ENCODE measurements at regions not wholly inside any gene's neighbourhood (a gene's known extent, or its start where the extent isn't known, plus 50 kb on each side); places are given as distances from the start of the nearest gene placed in this dataset.

GRCh38 chr5:114734238-114734637 lies 372.4 kb downstream of the KCNN2 start:
- TF ChIP-seq ESRRB (CRISPR knock-in tag; IDR thresholded peaks at IDR 0.05; ENCODE audit: borderline replicate concordance), result no peak
- TF ChIP-seq RCOR1 (IDR thresholded peaks at IDR 0.05; ENCODE audit: borderline replicate concordance in 1 of 2, low read depth in 2 of 2, low read length in 2 of 2), result no peak
- no peak for TF ChIP-seq CTCF (IDR thresholded peaks at IDR 0.05 in 2 of 3, conservative IDR thresholded peaks at IDR 0.05 in 1 of 3; ENCODE audit: insufficient read depth in 2 of 3, low read depth in 1 of 3, low read length in 3 of 3)
- TF ChIP-seq MAFK (IDR thresholded peaks at IDR 0.05; ENCODE audit: low read length), result no peak
- TF ChIP-seq ILK (tag; IDR thresholded peaks at IDR 0.05; ENCODE audit: borderline replicate concordance, low read depth), result no peak
- no peak for TF ChIP-seq NEUROD1 (IDR thresholded peaks at IDR 0.05; ENCODE audit: borderline replicate concordance, low read depth, low read length, partially characterized antibody)
- TF ChIP-seq SMC3 (conservative IDR thresholded peaks at IDR 0.05; ENCODE audit: insufficient read depth, low read depth, low read length), result no peak
- TF ChIP-seq ZKSCAN3 (CRISPR knock-in tag; IDR thresholded peaks at IDR 0.05), result no peak
- TF ChIP-seq MED1 (CRISPR knock-in tag; IDR thresholded peaks at IDR 0.05; ENCODE audit: borderline replicate concordance), result no peak
- TF ChIP-seq POLR2AphosphoS5 (IDR thresholded peaks at IDR 0.05; ENCODE audit: control insufficient read depth, insufficient read depth, low read depth, low read length), result no peak

All from K562 (cell line).